ENCODE measurements at regions not wholly inside any gene's neighbourhood (a gene's known extent, or its start where the extent isn't known, plus 50 kb on each side); places are given as distances from the start of the nearest gene placed in this dataset.

DNA sequence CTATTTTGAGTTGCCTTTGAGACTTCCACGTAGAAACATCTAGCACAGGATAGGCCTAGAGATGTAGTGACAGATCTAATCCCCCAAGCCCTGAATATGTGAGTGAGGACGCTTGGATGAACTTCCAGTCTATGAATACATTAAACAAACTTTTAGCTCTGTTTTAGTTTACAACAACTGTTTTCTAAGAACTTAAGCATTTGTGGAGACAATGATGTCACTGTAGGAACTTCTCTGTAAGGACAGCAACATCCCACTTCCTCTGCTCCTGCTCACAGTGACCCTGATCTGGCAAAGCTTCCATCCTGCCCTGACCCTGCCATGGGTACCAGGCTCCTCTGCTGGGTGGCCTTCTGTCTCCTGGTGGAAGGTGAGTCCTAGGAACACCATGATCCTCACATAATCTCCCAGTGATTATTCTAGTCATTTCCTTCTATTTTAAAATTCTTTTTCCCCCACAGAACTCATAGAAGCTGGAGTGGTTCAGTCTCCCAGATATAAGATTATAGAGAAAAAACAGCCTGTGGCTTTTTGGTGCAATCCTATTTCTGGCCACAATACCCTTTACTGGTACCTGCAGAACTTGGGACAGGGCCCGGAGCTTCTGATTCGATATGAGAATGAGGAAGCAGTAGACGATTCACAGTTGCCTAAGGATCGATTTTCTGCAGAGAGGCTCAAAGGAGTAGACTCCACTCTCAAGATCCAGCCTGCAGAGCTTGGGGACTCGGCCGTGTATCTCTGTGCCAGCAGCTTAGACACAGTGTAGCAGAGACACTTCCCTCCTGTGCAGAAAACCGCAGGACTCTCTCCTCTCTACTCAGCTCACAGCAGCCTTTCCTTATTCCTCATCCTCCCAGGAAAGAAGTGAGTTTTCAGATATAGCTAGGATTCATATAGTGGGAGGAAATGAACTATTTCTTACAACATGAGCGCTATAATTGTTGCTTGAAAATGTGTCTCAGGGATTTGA is 194.4 kb upstream of the PRSS1 start (continued):
- TF ChIP-seq PBX2 (CRISPR knock-in tag; IDR thresholded peaks at IDR 0.05) (no peak), ZC3H13 (CRISPR knock-in tag; IDR thresholded peaks at IDR 0.05) (no peak), NPAS2 (CRISPR knock-in tag; IDR thresholded peaks at IDR 0.05; ENCODE audit: borderline replicate concordance) (no peak), ZBTB20 (CRISPR knock-in tag; IDR thresholded peaks at IDR 0.05; ENCODE audit: borderline replicate concordance, low read depth) (no peak), THAP7 (CRISPR knock-in tag; IDR thresholded peaks at IDR 0.05) (no peak), ZNF275 (CRISPR knock-in tag; IDR thresholded peaks at IDR 0.05; ENCODE audit: borderline replicate concordance) (no peak), TRIM22 (IDR thresholded peaks at IDR 0.05) (no peak)
- TF ChIP-seq, protein P1, sequence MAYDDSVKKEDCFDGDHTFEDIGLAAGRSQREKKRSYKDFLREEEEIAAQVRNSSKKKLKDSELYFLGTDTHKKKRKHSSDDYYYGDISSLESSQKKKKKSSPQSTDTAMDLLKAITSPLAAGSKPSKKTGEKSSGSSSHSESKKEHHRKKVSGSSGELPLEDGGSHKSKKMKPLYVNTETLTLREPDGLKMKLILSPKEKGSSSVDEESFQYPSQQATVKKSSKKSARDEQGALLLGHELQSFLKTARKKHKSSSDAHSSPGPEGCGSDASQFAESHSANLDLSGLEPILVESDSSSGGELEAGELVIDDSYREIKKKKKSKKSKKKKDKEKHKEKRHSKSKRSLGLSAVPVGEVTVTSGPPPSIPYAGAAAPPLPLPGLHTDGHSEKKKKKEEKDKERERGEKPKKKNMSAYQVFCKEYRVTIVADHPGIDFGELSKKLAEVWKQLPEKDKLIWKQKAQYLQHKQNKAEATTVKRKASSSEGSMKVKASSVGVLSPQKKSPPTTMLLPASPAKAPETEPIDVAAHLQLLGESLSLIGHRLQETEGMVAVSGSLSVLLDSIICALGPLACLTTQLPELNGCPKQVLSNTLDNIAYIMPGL (CRISPR knock-in tag; IDR thresholded peaks at IDR 0.05; ENCODE audit: borderline replicate concordance in 1 of 2, low read depth in 1 of 2): no peak
